Erythroblast (primary cell): ENCODE measurements at regions not wholly inside any gene's neighbourhood (a gene's known extent, or its start where the extent isn't known, plus 50 kb on each side); places are given as distances from the start of the nearest gene placed in this dataset.

Experiments used
- GATA1 ChIP-seq: IDR thresholded peaks from 2 replicates; pipeline ENCODE4 v1.6.1; 2011; ENCODE audit warnings: low read depth, mild to moderate bottlenecking, control low read depth, low read length, moderate library complexity
- POLR2A ChIP-seq: IDR thresholded peaks from 2 replicates; pipeline ENCODE4 v1.6.1; 2011; ENCODE audit warnings: mild to moderate bottlenecking, low read length

DNA sequence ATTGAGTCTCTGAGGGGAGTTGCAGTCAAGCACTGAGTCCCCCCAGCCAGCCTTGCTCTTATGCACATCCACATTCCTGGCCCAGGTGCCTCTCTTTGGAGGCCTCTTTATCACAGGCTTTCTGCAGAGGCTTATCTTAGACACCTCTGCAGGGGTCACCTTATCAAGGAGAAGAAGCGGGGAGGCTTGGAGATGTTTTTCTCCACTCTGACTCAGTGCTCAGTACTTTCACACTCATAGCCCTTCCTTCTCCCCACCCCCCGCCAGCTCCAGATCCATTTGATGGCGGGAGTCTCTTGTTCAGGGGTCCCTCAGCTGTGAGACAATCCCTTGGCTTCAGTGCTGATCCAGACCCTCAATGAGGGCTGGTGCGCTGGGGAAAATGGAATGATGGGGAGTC lies 132.1 kb upstream of the TSHZ2 start:
- TF ChIP-seq POLR2A, result no peak
- no peak for TF ChIP-seq GATA1
